H1 (cell line): ENCODE measurements at regions not wholly inside any gene's neighbourhood (a gene's known extent, or its start where the extent isn't known, plus 50 kb on each side); places are given as distances from the start of the nearest gene placed in this dataset.

Experiments
- BRCA1 ChIP-seq: IDR thresholded peaks from 2 replicates; pipeline ENCODE4 v1.6.1; 2012; ENCODE audit warnings: low read depth, low read length, improper control_type of control experiment
- RBBP5 ChIP-seq: IDR thresholded peaks from 2 replicates; pipeline ENCODE4 v1.7.1; 2012; ENCODE audit warnings: low read depth, mild to moderate bottlenecking, inconsistent platforms, low read length, moderate library complexity, borderline replicate concordance
- TAF1 ChIP-seq: IDR thresholded peaks from 2 replicates; pipeline ENCODE4 v1.6.1; 2011; ENCODE audit warnings: mild to moderate bottlenecking, low read depth, low read length
- TAF7 ChIP-seq: optimal IDR thresholded peaks from 2 replicates; pipeline ENCODE3; 2011; ENCODE audit warnings: low read depth, mild to moderate bottlenecking, inconsistent platforms, low read length, moderate library complexity, borderline replicate concordance

DNA sequence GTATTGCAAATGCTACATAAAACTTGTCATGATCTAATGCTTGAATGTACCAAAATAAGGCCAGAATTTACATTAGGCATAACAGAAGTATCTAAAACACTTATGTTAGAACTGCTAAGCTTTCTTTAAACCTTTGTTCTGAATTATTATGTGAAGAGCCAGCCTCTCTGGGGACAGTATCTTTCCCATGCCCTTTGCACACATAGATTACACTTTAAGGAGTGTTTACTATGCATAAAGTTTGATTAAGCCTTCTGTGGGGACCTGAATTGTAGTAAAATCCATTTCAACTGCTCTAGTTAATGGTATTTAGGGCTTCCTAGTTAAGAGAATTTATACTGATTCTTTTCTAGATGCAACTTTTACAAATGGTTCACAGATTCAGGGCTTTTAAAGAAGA is 444.7 kb downstream of the IPMK start (continued):
- TF ChIP-seq BRCA1 (no peak), TAF1 (no peak), TAF7 (no peak), RBBP5 (no peak)
